Esophagus muscularis mucosa (tissue), 4 donors: ENCODE measurements at regions not wholly inside any gene's neighbourhood (a gene's known extent, or its start where the extent isn't known, plus 50 kb on each side); places are given as distances from the start of the nearest gene placed in this dataset.

Experiments used
- EP300 ChIP-seq: sonication (generic); formaldehyde crosslinking; IDR thresholded peaks from one replicate; pipeline ENCODE4 v1.6.1; 2017; ENCODE audit warnings: antibody characterized with exemption
- POLR2A ChIP-seq: fragments of 450-650 bp; IDR thresholded peaks from one replicate; pipeline ENCODE4 v1.6.1; 2017; ENCODE audit warnings: antibody characterized with exemption, moderate library complexity, mild to moderate bottlenecking, low read depth
- TF ChIP-seq, protein P1 (sequence below), 3 experiments: fragments of 200-600 bp in 2 of 3; fragments of 450-650 bp in 1 of 3; sonication (generic) in 2 of 3; IDR thresholded peaks; one replicate each; pipeline ENCODE4 v1.5.1; 2017 to 2019; ENCODE audit warnings: antibody characterized with exemption in 3 of 3, mild to moderate bottlenecking in 2 of 3, moderate library complexity in 1 of 3

DNA sequence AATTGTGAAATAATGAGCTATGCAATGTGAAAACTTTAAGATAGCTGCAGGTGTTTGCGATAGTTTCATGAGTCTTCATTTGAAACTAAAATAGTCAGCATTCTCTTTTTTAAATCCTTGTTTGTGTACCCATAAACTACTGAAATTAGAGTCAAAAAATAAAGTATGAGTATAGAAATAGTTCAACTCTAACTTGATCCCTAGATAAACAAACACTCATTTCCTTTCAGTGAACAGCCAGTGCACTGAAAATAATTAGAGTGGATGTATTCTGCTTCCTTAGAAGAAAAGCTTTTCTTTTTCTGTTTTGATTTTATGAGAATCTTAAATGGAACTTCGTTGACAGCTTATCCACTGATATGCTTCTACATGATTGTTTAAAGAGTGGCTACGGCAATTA, 1033.4 kb downstream of the SOCS6 start:
- TF ChIP-seq POLR2A (no peak), EP300 (no peak)
- TF ChIP-seq, protein P1, sequence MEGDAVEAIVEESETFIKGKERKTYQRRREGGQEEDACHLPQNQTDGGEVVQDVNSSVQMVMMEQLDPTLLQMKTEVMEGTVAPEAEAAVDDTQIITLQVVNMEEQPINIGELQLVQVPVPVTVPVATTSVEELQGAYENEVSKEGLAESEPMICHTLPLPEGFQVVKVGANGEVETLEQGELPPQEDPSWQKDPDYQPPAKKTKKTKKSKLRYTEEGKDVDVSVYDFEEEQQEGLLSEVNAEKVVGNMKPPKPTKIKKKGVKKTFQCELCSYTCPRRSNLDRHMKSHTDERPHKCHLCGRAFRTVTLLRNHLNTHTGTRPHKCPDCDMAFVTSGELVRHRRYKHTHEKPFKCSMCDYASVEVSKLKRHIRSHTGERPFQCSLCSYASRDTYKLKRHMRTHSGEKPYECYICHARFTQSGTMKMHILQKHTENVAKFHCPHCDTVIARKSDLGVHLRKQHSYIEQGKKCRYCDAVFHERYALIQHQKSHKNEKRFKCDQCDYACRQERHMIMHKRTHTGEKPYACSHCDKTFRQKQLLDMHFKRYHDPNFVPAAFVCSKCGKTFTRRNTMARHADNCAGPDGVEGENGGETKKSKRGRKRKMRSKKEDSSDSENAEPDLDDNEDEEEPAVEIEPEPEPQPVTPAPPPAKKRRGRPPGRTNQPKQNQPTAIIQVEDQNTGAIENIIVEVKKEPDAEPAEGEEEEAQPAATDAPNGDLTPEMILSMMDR (IDR thresholded peaks at IDR 0.05): no peak
